ENCODE measurements at regions not wholly inside any gene's neighbourhood (a gene's known extent, or its start where the extent isn't known, plus 50 kb on each side); places are given as distances from the start of the nearest gene placed in this dataset.

GRCh38 chr6:113287396-113287795, 569.7 kb upstream of the MARCKS start:
- Histone ChIP-seq H3K27me3 (no peaks in the 10 kb centered on the region), H3K9me3 (ENCODE audit: low read depth) (no peaks in the 10 kb centered on the region), H3K4me3 (no peak overlapping the region), H3K36me3 (no peaks in the 10 kb centered on the region), H3K4me1 (ENCODE audit: low read depth) (no peaks in the 10 kb centered on the region), H3K27ac (no peak overlapping the region)
- DNase-seq (ENCODE audit: low read depth in 1 of 2, low spot score in 1 of 2), result no peak
- TF ChIP-seq CTCF (IDR thresholded peaks at IDR 0.05; ENCODE audit: low read depth, low read length), result no peak

- no peaks in the 10 kb centered on the region for H3K36me3 ChIP-seq
- H3K27ac ChIP-seq, result no peak overlapping the region
- no peak overlapping the region for H3K4me3 ChIP-seq
- no peak for DNase-seq (ENCODE audit: low read depth in 1 of 2, low spot score in 1 of 2)
- H3K4me1 ChIP-seq (ENCODE audit: low read depth), result no peaks in the 10 kb centered on the region
- no peak for TF ChIP-seq CTCF (IDR thresholded peaks at IDR 0.05; ENCODE audit: low read depth, low read length)
- H3K27me3 ChIP-seq, result no peaks in the 10 kb centered on the region
- H3K9me3 ChIP-seq (ENCODE audit: low read depth), result no peaks in the 10 kb centered on the region
Measured at GRCh38 chr6:113288409-113288808, 568.7 kb upstream of the MARCKS start.

DNA sequence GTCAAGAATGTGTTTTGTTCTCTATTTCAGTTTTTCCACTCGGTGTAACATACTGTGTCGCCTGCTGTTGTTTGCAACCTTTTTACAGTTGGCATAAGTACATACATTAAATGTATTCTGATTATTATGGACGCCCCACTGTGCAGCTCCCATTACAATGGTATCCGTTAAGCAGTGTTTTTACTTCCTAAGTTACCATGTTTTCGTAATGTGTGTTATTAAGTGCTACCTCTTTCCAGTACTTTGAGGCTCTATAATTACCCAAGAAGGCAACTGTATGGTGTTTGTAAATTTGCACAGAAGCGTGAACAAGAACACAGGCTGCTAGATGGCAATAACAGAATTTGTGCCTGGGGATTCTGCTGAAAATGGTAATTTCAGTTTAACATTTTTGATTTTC, 568.0 kb upstream of the MARCKS start:
- TF ChIP-seq CTCF (IDR thresholded peaks at IDR 0.05; ENCODE audit: low read depth, low read length), result no peak
- Histone ChIP-seq H3K27ac (no peak overlapping the region), H3K4me3 (no peak overlapping the region), H3K4me1 (ENCODE audit: low read depth) (no peaks in the 10 kb centered on the region), H3K27me3 (no peaks in the 10 kb centered on the region), H3K9me3 (ENCODE audit: low read depth) (no peaks in the 10 kb centered on the region), H3K36me3 (no peaks in the 10 kb centered on the region)
- no peak for DNase-seq (ENCODE audit: low read depth in 1 of 2, low spot score in 1 of 2)

DNA sequence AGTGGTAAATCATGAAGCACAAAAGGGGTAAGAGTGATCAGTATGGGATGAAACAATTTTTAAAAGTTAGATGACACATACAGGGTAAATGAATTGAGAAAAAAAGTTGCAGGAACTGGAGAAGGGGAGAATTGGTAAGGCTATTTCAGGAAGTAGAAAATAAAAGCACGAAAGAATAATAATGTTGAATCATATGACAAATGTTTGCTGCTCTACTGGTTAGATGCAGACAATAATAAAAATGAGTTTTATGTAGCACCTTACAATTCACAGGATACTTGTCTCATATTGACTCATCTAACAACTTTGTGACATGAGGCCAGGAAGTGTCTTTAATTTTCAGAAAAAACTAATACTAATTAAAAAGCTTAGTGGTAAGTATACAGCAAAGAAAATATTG, 566.5 kb upstream of the MARCKS start:
- H3K36me3 ChIP-seq, result no peaks in the 10 kb centered on the region
- H3K4me1 ChIP-seq (ENCODE audit: low read depth), result no peaks in the 10 kb centered on the region
- no peak overlapping the region for H3K27ac ChIP-seq
- H3K27me3 ChIP-seq, result no peaks in the 10 kb centered on the region
- H3K9me3 ChIP-seq (ENCODE audit: low read depth), result no peaks in the 10 kb centered on the region
- no peak for DNase-seq (ENCODE audit: low read depth in 1 of 2, low spot score in 1 of 2)
- no peak overlapping the region for H3K4me3 ChIP-seq
- TF ChIP-seq CTCF (IDR thresholded peaks at IDR 0.05; ENCODE audit: low read depth, low read length), result no peak

DNA sequence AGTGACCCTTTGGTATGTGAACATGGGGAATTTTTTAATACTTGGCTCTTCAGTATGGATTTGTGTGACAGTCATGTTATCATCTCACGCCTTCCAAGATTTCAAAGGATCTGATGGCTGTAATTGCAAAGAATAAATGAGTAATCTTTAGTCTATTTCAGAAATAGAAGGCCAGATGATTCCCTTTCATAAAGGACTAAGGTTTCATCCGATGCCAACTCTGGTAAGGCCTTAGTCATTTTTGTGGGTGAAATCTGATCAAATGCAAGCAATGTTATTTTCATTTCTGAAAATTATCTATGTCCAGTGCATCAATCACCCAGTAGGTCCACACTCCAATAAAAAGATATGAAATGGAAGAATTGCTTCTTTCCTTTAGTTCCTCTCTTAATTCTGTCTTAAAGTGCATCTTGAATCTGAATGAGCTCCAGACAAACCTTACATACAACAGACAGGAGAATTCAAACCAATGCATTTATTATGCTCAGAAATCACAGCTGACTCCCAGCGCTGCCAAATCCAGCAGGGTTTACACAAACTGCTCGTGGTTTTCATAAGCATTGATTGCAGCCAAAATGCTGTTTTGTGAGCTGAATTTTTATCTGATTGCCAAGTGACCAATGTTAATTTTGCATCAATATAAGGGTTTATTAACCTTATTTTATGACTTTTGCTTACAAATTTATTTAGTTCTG, 565.2 kb upstream of the MARCKS start:
- Histone ChIP-seq H3K4me1 (ENCODE audit: low read depth) (no peaks in the 10 kb centered on the region), H3K9me3 (ENCODE audit: low read depth) (no peaks in the 10 kb centered on the region), H3K4me3 (no peak overlapping the region), H3K36me3 (no peaks in the 10 kb centered on the region), H3K27ac (no peak overlapping the region), H3K27me3 (no peaks in the 10 kb centered on the region)
- no peak for TF ChIP-seq CTCF (IDR thresholded peaks at IDR 0.05; ENCODE audit: low read depth, low read length)
- peak in 1 of 2 donors; percentile 51 for DNase-seq (ENCODE audit: low read depth in 1 of 2, low spot score in 1 of 2)
